ENCODE measurements at regions not wholly inside any gene's neighbourhood (a gene's known extent, or its start where the extent isn't known, plus 50 kb on each side); places are given as distances from the start of the nearest gene placed in this dataset.

GRCh38 chr3:103653996-103654395 is 1219.2 kb downstream of the ZPLD1 start:
- TF ChIP-seq HCFC1 (IDR thresholded peaks at IDR 0.05; ENCODE audit: low read length) (no peak), SIX5 (IDR thresholded peaks at IDR 0.05; ENCODE audit: low read depth, low read length, severe bottlenecking) (no peak), BACH1 (IDR thresholded peaks at IDR 0.05; ENCODE audit: borderline replicate concordance) (no peak), NR2C2 (IDR thresholded peaks at IDR 0.05; ENCODE audit: borderline replicate concordance, control insufficient read depth, insufficient read length, low read depth) (no peak), SUPT20H (IDR thresholded peaks at IDR 0.05; ENCODE audit: borderline replicate concordance, control insufficient read depth, low read depth, low read length) (no peak), CHD2 (IDR thresholded peaks at IDR 0.05; ENCODE audit: borderline replicate concordance, low read depth, low read length) (no peak), TBL1XR1 (IDR thresholded peaks at IDR 0.05; ENCODE audit: low read depth, low read length) (no peak), NBN (IDR thresholded peaks at IDR 0.05) (no peak), KAT2A (conservative IDR thresholded peaks at IDR 0.05; ENCODE audit: control insufficient read depth, low read depth, low read length) (no peak), GATAD2B (conservative IDR thresholded peaks at IDR 0.05; ENCODE audit: low read depth) (no peak), JUNB (IDR thresholded peaks at IDR 0.05) (no peak), BCL11A (IDR thresholded peaks at IDR 0.05; ENCODE audit: low read depth, low read length) (no peak), KDM1A (IDR thresholded peaks at IDR 0.05; ENCODE audit: borderline replicate concordance) (no peak), MYB (IDR thresholded peaks at IDR 0.05; ENCODE audit: borderline replicate concordance, low read depth, low read length) (no peak)
- TF ChIP-seq, protein P1, sequence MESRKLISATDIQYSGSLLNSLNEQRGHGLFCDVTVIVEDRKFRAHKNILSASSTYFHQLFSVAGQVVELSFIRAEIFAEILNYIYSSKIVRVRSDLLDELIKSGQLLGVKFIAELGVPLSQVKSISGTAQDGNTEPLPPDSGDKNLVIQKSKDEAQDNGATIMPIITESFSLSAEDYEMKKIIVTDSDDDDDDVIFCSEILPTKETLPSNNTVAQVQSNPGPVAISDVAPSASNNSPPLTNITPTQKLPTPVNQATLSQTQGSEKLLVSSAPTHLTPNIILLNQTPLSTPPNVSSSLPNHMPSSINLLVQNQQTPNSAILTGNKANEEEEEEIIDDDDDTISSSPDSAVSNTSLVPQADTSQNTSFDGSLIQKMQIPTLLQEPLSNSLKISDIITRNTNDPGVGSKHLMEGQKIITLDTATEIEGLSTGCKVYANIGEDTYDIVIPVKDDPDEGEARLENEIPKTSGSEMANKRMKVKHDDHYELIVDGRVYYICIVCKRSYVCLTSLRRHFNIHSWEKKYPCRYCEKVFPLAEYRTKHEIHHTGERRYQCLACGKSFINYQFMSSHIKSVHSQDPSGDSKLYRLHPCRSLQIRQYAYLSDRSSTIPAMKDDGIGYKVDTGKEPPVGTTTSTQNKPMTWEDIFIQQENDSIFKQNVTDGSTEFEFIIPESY (IDR thresholded peaks at IDR 0.05) = no peak
- TF ChIP-seq, protein P2, sequence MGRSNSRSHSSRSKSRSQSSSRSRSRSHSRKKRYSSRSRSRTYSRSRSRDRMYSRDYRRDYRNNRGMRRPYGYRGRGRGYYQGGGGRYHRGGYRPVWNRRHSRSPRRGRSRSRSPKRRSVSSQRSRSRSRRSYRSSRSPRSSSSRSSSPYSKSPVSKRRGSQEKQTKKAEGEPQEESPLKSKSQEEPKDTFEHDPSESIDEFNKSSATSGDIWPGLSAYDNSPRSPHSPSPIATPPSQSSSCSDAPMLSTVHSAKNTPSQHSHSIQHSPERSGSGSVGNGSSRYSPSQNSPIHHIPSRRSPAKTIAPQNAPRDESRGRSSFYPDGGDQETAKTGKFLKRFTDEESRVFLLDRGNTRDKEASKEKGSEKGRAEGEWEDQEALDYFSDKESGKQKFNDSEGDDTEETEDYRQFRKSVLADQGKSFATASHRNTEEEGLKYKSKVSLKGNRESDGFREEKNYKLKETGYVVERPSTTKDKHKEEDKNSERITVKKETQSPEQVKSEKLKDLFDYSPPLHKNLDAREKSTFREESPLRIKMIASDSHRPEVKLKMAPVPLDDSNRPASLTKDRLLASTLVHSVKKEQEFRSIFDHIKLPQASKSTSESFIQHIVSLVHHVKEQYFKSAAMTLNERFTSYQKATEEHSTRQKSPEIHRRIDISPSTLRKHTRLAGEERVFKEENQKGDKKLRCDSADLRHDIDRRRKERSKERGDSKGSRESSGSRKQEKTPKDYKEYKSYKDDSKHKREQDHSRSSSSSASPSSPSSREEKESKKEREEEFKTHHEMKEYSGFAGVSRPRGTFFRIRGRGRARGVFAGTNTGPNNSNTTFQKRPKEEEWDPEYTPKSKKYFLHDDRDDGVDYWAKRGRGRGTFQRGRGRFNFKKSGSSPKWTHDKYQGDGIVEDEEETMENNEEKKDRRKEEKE (IDR thresholded peaks at IDR 0.05) = no peak
- TF ChIP-seq, protein P3, sequence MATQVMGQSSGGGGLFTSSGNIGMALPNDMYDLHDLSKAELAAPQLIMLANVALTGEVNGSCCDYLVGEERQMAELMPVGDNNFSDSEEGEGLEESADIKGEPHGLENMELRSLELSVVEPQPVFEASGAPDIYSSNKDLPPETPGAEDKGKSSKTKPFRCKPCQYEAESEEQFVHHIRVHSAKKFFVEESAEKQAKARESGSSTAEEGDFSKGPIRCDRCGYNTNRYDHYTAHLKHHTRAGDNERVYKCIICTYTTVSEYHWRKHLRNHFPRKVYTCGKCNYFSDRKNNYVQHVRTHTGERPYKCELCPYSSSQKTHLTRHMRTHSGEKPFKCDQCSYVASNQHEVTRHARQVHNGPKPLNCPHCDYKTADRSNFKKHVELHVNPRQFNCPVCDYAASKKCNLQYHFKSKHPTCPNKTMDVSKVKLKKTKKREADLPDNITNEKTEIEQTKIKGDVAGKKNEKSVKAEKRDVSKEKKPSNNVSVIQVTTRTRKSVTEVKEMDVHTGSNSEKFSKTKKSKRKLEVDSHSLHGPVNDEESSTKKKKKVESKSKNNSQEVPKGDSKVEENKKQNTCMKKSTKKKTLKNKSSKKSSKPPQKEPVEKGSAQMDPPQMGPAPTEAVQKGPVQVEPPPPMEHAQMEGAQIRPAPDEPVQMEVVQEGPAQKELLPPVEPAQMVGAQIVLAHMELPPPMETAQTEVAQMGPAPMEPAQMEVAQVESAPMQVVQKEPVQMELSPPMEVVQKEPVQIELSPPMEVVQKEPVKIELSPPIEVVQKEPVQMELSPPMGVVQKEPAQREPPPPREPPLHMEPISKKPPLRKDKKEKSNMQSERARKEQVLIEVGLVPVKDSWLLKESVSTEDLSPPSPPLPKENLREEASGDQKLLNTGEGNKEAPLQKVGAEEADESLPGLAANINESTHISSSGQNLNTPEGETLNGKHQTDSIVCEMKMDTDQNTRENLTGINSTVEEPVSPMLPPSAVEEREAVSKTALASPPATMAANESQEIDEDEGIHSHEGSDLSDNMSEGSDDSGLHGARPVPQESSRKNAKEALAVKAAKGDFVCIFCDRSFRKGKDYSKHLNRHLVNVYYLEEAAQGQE (IDR thresholded peaks at IDR 0.05; ENCODE audit: low read depth, low read length) = no peak
- ChIA-PET RAD21 (ENCODE audit: unreplicated experiment) (no interaction called here), SMC1A (ENCODE audit: uncharacterized antibody, unreplicated experiment) (no interaction called here), CTCF (interaction anchor here (0.8 to 1.2 kb wide), 2 partner anchors 9 to 720 kb away, joined by 3 read pairs; no protein-coding TSS in a partner anchor), POLR2A (no interaction called here)
- Histone ChIP-seq H3K4me1 (ENCODE audit: control insufficient read depth, insufficient read depth, low read length) (no peaks in the 10 kb centered on the region), H3K9ac (ENCODE audit: control insufficient read depth, insufficient read depth, low read length) (no peak overlapping the region), H3K9me3 (replicated peaks; ENCODE audit: control insufficient read depth, insufficient read depth, low read length) (no peaks in the 10 kb centered on the region), H3K36me3 (ENCODE audit: control insufficient read depth in 2 of 2, insufficient read depth in 2 of 2, low read length in 1 of 2) (no peaks in the 10 kb centered on the region), H3K79me2 (ENCODE audit: control insufficient read depth, insufficient read depth, low read length) (no peaks in the 10 kb centered on the region), H2AFZ (ENCODE audit: control insufficient read depth, low read depth, low read length) (no peak overlapping the region), H3K4me3 (no peak overlapping the region), H3K27me3 (replicated peaks in 1 of 2; ENCODE audit: control insufficient read depth in 2 of 2, insufficient read depth in 2 of 2, low read length in 1 of 2) (no peaks in the 10 kb centered on the region), H3K4me2 (ENCODE audit: control insufficient read depth, insufficient read depth) (no peak overlapping the region), H3K27ac (ENCODE audit: control insufficient read depth, insufficient read depth) (no peak overlapping the region), H4K20me1 (ENCODE audit: control insufficient read depth, insufficient read depth) (no peaks in the 10 kb centered on the region)
- BruUV-seq (replicated peaks) = no TSS peak
- DNase-seq (ENCODE audit: low read depth, low spot score) (no peak), FAIRE-seq (no peak), ATAC-seq (no peak)
- intact Hi-C loops (cut with micrococcal nuclease; ENCODE audit: unreplicated experiment) (no loop called here), in situ Hi-C loops (cut with MboI) (no loop called here)
- WGBS (ENCODE audit: insufficient coverage, insufficient replicate concordance, low lambda C conversion rate, missing lambda C conversion rate) = 0% methylated on average over 1 of the region's 1 CpG
